Endothelial cell of umbilical vein (primary cell): ENCODE measurements at regions not wholly inside any gene's neighbourhood (a gene's known extent, or its start where the extent isn't known, plus 50 kb on each side); places are given as distances from the start of the nearest gene placed in this dataset.

ENCODE experiments used
- BruUV-seq: library from RNA; stranded (reverse); fragments of 400-500 nt; replicated peaks from 2 replicates; lab custom pipeline; 2021; lab: Mats Ljungman, UMichigan
- CTCF ChIA-PET: fragments of 300-600, 350-600 bp; sonication (Branson Sonifier 250); formaldehyde crosslinking; loops from one replicate; lab custom pipeline; 2021; ENCODE audit warnings: antibody characterized with exemption, inconsistent platforms; lab: Charles Lee
- POLR2A ChIA-PET: fragments of 300-600, 350-600 bp; sonication (Branson Sonifier 250); formaldehyde crosslinking; loops from one replicate; lab custom pipeline; 2021; ENCODE audit warnings: antibody characterized with exemption, inconsistent platforms; lab: Charles Lee
- DNase-seq: peaks from one replicate; pipeline ENCODE4 v3.0.0-alpha.2; 2011; ENCODE audit warnings: low read depth, low spot score
- FAIRE-seq: peaks from 2 replicates; lab custom pipeline; 2011; peaks lifted over from hg19 to GRCh38; lab: Jason Lieb, UNC
- H2AFZ ChIP-seq: 2 replicates; pipeline ENCODE4 v1.6.0; 2012; ENCODE audit warnings: low read depth, low read length, control low read depth, inconsistent platforms
- H3K27ac ChIP-seq: 2 replicates; pipeline ENCODE4 v1.5.1; 2011; ENCODE audit warnings: low read depth, mild to moderate bottlenecking, control low read depth, low read length, moderate library complexity; ENCODE audit not compliant: insufficient read depth
- H3K27me3 ChIP-seq, 2 experiments: 2 replicates each; pipeline versions ENCODE4 v1.6.0 to v1.6.1; 2011; ENCODE audit warnings: low read length in 2 of 2, mixed read lengths in 1 of 2; ENCODE audit not compliant: control insufficient read depth in 2 of 2, insufficient read depth in 2 of 2
- H3K36me3 ChIP-seq, 2 experiments: 2 replicates in 1 of 2; 3 replicates in 1 of 2; pipeline ENCODE4 v1.5.1; 2011; ENCODE audit warnings: low read length in 2 of 2, mild to moderate bottlenecking in 1 of 2, moderate library complexity in 1 of 2; ENCODE audit not compliant: control insufficient read depth in 2 of 2, insufficient read depth in 2 of 2; ENCODE audit errors: extremely low read depth in 1 of 2
- H3K4me1 ChIP-seq: 3 replicates; pipeline ENCODE4 v1.5.1; 2011; ENCODE audit warnings: mild to moderate bottlenecking, low read length; ENCODE audit not compliant: control insufficient read depth, insufficient read depth; ENCODE audit errors: extremely low read depth
- H3K4me2 ChIP-seq: 2 replicates; pipeline ENCODE4 v1.6.1; 2011; ENCODE audit warnings: low read length, control low read depth, mixed read lengths; ENCODE audit not compliant: insufficient read depth
- H3K4me3 ChIP-seq, 3 experiments: fragments of 200-600 bp in 1 of 3; sonication (generic), shearing (Covaris generic) in 1 of 3; replicated peaks in 1 of 3; 2 replicates each; pipeline ENCODE4 v1.5.1; 2011 to 2016; ENCODE audit warnings: control low read depth in 3 of 3, low read length in 3 of 3, mild to moderate bottlenecking in 2 of 3, inconsistent platforms in 1 of 3, low read depth in 1 of 3, moderate library complexity in 1 of 3; ENCODE audit not compliant: insufficient read depth in 1 of 3
- H3K79me2 ChIP-seq: 2 replicates; pipeline ENCODE4 v1.6.0; 2012; ENCODE audit warnings: low read length, inconsistent platforms; ENCODE audit not compliant: control insufficient read depth, insufficient read depth
- H3K9ac ChIP-seq: replicated peaks from 2 replicates; pipeline ENCODE3; 2011; ENCODE audit warnings: low read length, control low read depth; ENCODE audit not compliant: insufficient read depth; ENCODE audit errors: extremely low read depth
- H3K9me1 ChIP-seq: replicated peaks from 3 replicates; pipeline ENCODE4 v1.6.0; 2011; ENCODE audit warnings: mild to moderate bottlenecking, low read length; ENCODE audit not compliant: control insufficient read depth, insufficient read depth; ENCODE audit errors: extremely low read depth
- H3K9me3 ChIP-seq: replicated peaks from 2 replicates; pipeline ENCODE4 v1.5.1; 2012; ENCODE audit warnings: low read length, inconsistent platforms; ENCODE audit not compliant: control insufficient read depth, insufficient read depth
- H4K20me1 ChIP-seq: replicated peaks from 2 replicates; pipeline ENCODE3; 2011; ENCODE audit warnings: mild to moderate bottlenecking, low read length; ENCODE audit not compliant: control insufficient read depth, insufficient read depth; ENCODE audit errors: extremely low read depth
- CTCF ChIP-seq, 2 donors: IDR thresholded peaks; 1 replicate in 1 of 2; 2 replicates in 1 of 2; pipeline ENCODE4 v1.5.1; 2011; ENCODE audit warnings: low read length in 2 of 2, mild to moderate bottlenecking in 2 of 2, moderate library complexity in 2 of 2, control low read depth in 1 of 2, inconsistent platforms in 1 of 2, low read depth in 1 of 2; ENCODE audit not compliant: insufficient read depth in 1 of 2; ENCODE audit errors: extremely low read depth in 1 of 2
- EZH2 ChIP-seq: IDR thresholded peaks from 2 replicates; pipeline ENCODE4 v1.6.1; 2012; ENCODE audit warnings: borderline replicate concordance, low read depth, mild to moderate bottlenecking, moderate library complexity, low read length, inconsistent platforms; ENCODE audit not compliant: severe bottlenecking
- FOS ChIP-seq: IDR thresholded peaks from 2 replicates; pipeline ENCODE4 v1.6.1; 2011; ENCODE audit warnings: mild to moderate bottlenecking, low read length, moderate library complexity, borderline replicate concordance; ENCODE audit not compliant: insufficient read depth
- GATA2 ChIP-seq: IDR thresholded peaks from 2 replicates; pipeline ENCODE4 v1.7.0; 2011; ENCODE audit warnings: low read depth, mild to moderate bottlenecking, moderate library complexity, mixed read lengths, low read length; ENCODE audit not compliant: insufficient read length, insufficient read depth
- JUN ChIP-seq: IDR thresholded peaks from 2 replicates; pipeline ENCODE4 v1.6.1; 2011; ENCODE audit warnings: borderline replicate concordance, low read depth; ENCODE audit not compliant: insufficient read length, insufficient read depth
- MAX ChIP-seq: IDR thresholded peaks from 2 replicates; pipeline ENCODE4 v1.6.1; 2011; ENCODE audit not compliant: insufficient read depth, insufficient read length
- MYC ChIP-seq: IDR thresholded peaks from one replicate; pipeline ENCODE4 v1.6.1; 2011; ENCODE audit warnings: mild to moderate bottlenecking, low read depth, low read length
- POLR2A ChIP-seq: IDR thresholded peaks from 2 replicates; pipeline ENCODE4 v1.6.1; 2012; ENCODE audit warnings: low read depth, mild to moderate bottlenecking, control low read depth, low read length
- POLR2AphosphoS5 ChIP-seq: IDR thresholded peaks from 2 replicates; pipeline ENCODE4 v1.6.1; 2012; ENCODE audit warnings: low read depth, mild to moderate bottlenecking, control low read depth, low read length, moderate library complexity; ENCODE audit not compliant: insufficient read depth
- dilution Hi-C: fragments of 300-500 bp; cut with MboI; formaldehyde crosslinking; loops from one replicate; pipeline ENCODE4 v1.15.0; 2019; ENCODE audit warnings: low sequenced_read_pairs; ENCODE audit not compliant: extremely low pct_ligation_motif_present
- intact Hi-C: fragments of 100-400 bp; cut with micrococcal nuclease; formaldehyde crosslinking; loops from one replicate; pipeline ENCODE4 v1.10.0; 2022

GRCh38 chr5:1639757-1640156, 116.0 kb upstream of the LPCAT1 start:
- POLR2A ChIA-PET = no interaction called here
- Histone ChIP-seq H3K27me3 (peaks cover 11 to 12% of the 10 kb centered on the region in 2 experiments), H3K9me3 (no peaks in the 10 kb centered on the region), H3K9ac (no peak overlapping the region), H3K27ac (no peak overlapping the region), H3K79me2 (no peaks in the 10 kb centered on the region), H4K20me1 (no peaks in the 10 kb centered on the region), H3K4me2 (no peak overlapping the region), H3K9me1 (no peaks in the 10 kb centered on the region), H3K36me3 (no peaks in the 10 kb centered on the region), H3K4me3 (no peak overlapping the region), H2AFZ (no peak overlapping the region), H3K4me1 (no peaks in the 10 kb centered on the region)
- intact Hi-C loops (loop anchor here (2.0 to 5.0 kb wide), 2 partner anchors 45 to 717 kb away; no protein-coding TSS in a partner anchor), dilution Hi-C loops (no loop called here)
- TF ChIP-seq POLR2A = no peak
- TF ChIP-seq MAX = no peak
- no peak for TF ChIP-seq CTCF (IDR thresholded peaks at IDR 0.05; ENCODE audit: extremely low read depth in 1 of 2, insufficient read depth in 1 of 2, low read depth in 1 of 2, low read length in 2 of 2)
- no peak for TF ChIP-seq POLR2AphosphoS5
- TF ChIP-seq EZH2 = no peak
- TF ChIP-seq JUN = no peak
- TF ChIP-seq MYC = no peak
- no peak for TF ChIP-seq FOS
- no peak for TF ChIP-seq GATA2
- DNase-seq (no peak), FAIRE-seq (no peak)
- BruUV-seq = no TSS peak
- CTCF ChIA-PET = interaction anchor here (0.9 to 1.1 kb wide), 2 partner anchors 159 to 431 kb away, joined by 3 to 4 read pairs; no protein-coding TSS in a partner anchor
